ENCODE measurements at regions not wholly inside any gene's neighbourhood (a gene's known extent, or its start where the extent isn't known, plus 50 kb on each side); places are given as distances from the start of the nearest gene placed in this dataset.
"Not testable (repeated sequence)": the region's sequence is repeated elsewhere in the genome, so short reads cannot be mapped to it uniquely, and the experiment has no call there.

- no peak for DNase-seq (ENCODE audit: low read depth)
- no peak for TF ChIP-seq CTCF (IDR thresholded peaks at IDR 0.05; ENCODE audit: insufficient read depth, low read depth, low read length)
These were observed 452.7 kb upstream of the ADGRB3 start for GRCh38 chr6:68182386-68182785.

GRCh38 chr6:68181027-68181426 is 454.1 kb upstream of the ADGRB3 start:
- not testable (repeated sequence) for H3K4me3 ChIP-seq (ENCODE audit: low read depth, low read length); DNase-seq (ENCODE audit: low read depth)

More at GRCh38 chr6:68182386-68182785, 452.7 kb upstream of the ADGRB3 start:
- no peak overlapping the region for H3K4me3 ChIP-seq (ENCODE audit: low read depth, low read length)

DNA sequence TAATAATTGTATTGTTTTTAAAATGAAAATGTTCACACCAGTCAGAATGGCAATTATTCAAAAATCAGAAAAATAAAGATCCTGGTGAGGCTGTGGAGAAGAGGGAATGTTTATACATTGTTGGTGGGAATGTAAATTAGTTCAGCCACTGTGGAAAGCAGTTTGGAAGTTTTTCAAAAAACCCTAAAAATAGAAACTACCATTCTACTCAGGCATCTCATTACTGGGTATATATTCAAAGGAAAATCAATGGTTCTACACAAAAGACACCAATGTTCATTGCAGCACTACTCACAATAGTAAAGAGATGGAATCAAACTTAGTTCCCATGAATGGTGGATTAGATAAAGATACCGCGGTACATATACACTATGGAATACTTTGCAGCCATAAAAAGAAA is 461.5 kb upstream of the ADGRB3 start:
- no peak overlapping the region for H3K4me3 ChIP-seq (ENCODE audit: low read depth, low read length)
- TF ChIP-seq CTCF (IDR thresholded peaks at IDR 0.05; ENCODE audit: insufficient read depth, low read depth, low read length): no peak
- DNase-seq (ENCODE audit: low read depth): no peak

DNA sequence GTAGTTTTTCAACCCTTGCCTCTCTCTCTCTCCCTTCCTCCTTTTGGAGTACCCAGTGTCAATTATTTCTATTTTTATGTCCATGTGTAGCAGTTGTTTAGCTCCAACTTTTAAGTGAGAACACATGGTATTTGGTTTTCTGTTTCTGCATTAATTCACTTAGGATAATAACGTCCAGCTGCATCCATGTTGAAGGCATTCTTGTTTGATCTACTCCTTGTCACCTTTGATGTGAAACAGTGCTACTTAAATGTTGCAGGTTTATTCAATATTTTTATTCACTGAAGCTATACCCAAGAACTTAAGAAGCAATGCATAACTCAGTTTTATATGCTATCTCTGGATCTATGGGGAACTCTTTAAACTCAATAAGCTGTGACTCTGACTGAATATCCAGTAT is 465.2 kb upstream of the ADGRB3 start:
- TF ChIP-seq CTCF (IDR thresholded peaks at IDR 0.05; ENCODE audit: insufficient read depth, low read depth, low read length): no peak
- no peak overlapping the region for H3K4me3 ChIP-seq (ENCODE audit: low read depth, low read length)
- DNase-seq (ENCODE audit: low read depth): no peak

DNA sequence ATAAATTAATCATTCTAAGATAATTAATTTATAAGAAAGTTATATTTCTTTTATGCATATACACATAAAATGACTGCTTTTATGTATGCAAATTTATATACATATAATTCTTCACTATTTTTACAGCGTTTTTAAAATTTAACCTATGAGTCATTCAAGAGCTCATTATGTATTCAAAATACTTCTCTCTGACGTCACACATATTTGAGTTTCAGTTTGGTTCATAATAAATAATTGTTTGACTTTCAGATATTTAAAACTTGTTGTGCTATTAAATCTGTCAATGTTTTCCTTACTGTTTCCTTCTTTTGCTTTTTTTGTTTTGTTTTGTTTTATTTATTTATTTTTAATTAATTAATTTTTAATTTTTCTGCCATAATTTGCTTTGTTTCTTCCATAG is 467.5 kb upstream of the ADGRB3 start:
- no peak for DNase-seq (ENCODE audit: low read depth)
- no peak overlapping the region for H3K4me3 ChIP-seq (ENCODE audit: low read depth, low read length)
- no peak for TF ChIP-seq CTCF (IDR thresholded peaks at IDR 0.05; ENCODE audit: insufficient read depth, low read depth, low read length)

GRCh38 chr6:68160812-68161211 is 474.3 kb upstream of the ADGRB3 start:
- not testable (repeated sequence) for H3K4me3 ChIP-seq (ENCODE audit: low read depth, low read length); DNase-seq (ENCODE audit: low read depth)

- no peak for DNase-seq (ENCODE audit: low read depth)
- no peak for TF ChIP-seq CTCF (IDR thresholded peaks at IDR 0.05; ENCODE audit: insufficient read depth, low read depth, low read length)
- no peak overlapping the region for H3K4me3 ChIP-seq (ENCODE audit: low read depth, low read length)
These were observed 474.7 kb upstream of the ADGRB3 start for GRCh38 chr6:68160348-68160747.

DNA sequence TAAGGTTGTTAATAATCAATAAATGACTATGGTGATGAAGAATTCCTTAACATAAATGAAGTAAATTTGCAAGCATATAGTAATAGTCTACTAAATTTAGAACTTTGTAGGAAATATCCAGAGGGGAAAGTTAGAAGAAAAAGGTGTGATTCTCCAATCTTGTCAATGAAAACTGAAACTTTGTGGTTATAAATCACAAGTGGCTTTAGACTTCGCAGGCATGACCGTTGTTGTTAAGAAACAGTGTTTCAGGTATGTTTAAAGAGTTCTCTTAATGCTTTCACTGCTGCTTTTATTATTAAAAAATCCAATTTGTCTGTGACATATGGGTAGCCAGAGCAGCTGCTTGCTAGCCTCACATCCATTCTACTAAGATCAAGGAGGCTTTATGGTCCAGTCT is 475.6 kb upstream of the ADGRB3 start:
- no peak for DNase-seq (ENCODE audit: low read depth)
- no peak overlapping the region for H3K4me3 ChIP-seq (ENCODE audit: low read depth, low read length)
- TF ChIP-seq CTCF (IDR thresholded peaks at IDR 0.05; ENCODE audit: insufficient read depth, low read depth, low read length): no peak
